Naive thymus-derived CD8-positive, alpha-beta T cell (primary cell): ENCODE measurements at regions not wholly inside any gene's neighbourhood (a gene's known extent, or its start where the extent isn't known, plus 50 kb on each side); places are given as distances from the start of the nearest gene placed in this dataset.
A peak's percentile ranks its signal among the peaks of the same experiment; 100 is the strongest.

ENCODE experiments used
- ATAC-seq, 2 donors: fragments of 150-1000 bp; cut with Tn5 transposase in 1 of 2; sonication (Bioruptor Pico), chemical (Tn5 transposase) in 1 of 2; 1 replicate in 1 of 2; 2 replicates in 1 of 2; pipeline ENCODE4 v1.10.0; 2021; ENCODE audit warnings: mild to moderate bottlenecking in 2 of 2, moderate library complexity in 2 of 2
- POLR2A ChIA-PET: fragments of 350-600 bp; sonication (Branson Sonifier 250); formaldehyde crosslinking; loops from one replicate; lab custom pipeline; 2021; ENCODE audit warnings: antibody characterized with exemption; lab: Charles Lee
- DNase-seq, 10 donors: peaks; one replicate each; pipeline versions ENCODE4 v3.0.0 to v3.0.0-alpha.2; 2020 to 2022
- H3K27ac Mint-ChIP-seq, 10 donors: one replicate each; pipeline ENCODE4 v1.8.0; 2020 to 2022; ENCODE audit warnings: mild to moderate bottlenecking in 10 of 10, mixed read lengths in 10 of 10, moderate library complexity in 4 of 10, inconsistent platforms in 1 of 10
- H3K27me3 Mint-ChIP-seq, 5 donors: one replicate each; pipeline ENCODE4 v1.8.0; 2021 to 2022; ENCODE audit warnings: mixed read lengths in 5 of 5
- H3K36me3 Mint-ChIP-seq, 3 donors: one replicate each; pipeline ENCODE4 v1.8.0; 2020 to 2022; ENCODE audit warnings: mixed read lengths in 3 of 3, mild to moderate bottlenecking in 2 of 3, inconsistent platforms in 1 of 3
- H3K4me1 Mint-ChIP-seq, 4 donors: one replicate each; pipeline ENCODE4 v1.8.0; 2021 to 2022; ENCODE audit warnings: mixed read lengths in 4 of 4
- H3K4me3 Mint-ChIP-seq, 10 donors: one replicate each; pipeline ENCODE4 v1.8.0; 2020 to 2022; ENCODE audit warnings: mild to moderate bottlenecking in 10 of 10, mixed read lengths in 10 of 10, moderate library complexity in 6 of 10, inconsistent platforms in 1 of 10
- H3K9me3 Mint-ChIP-seq, 9 donors: one replicate each; pipeline ENCODE4 v1.8.0; 2020 to 2022; ENCODE audit warnings: mixed read lengths in 9 of 9, mild to moderate bottlenecking in 3 of 9, inconsistent platforms in 1 of 9, moderate library complexity in 1 of 9

DNA sequence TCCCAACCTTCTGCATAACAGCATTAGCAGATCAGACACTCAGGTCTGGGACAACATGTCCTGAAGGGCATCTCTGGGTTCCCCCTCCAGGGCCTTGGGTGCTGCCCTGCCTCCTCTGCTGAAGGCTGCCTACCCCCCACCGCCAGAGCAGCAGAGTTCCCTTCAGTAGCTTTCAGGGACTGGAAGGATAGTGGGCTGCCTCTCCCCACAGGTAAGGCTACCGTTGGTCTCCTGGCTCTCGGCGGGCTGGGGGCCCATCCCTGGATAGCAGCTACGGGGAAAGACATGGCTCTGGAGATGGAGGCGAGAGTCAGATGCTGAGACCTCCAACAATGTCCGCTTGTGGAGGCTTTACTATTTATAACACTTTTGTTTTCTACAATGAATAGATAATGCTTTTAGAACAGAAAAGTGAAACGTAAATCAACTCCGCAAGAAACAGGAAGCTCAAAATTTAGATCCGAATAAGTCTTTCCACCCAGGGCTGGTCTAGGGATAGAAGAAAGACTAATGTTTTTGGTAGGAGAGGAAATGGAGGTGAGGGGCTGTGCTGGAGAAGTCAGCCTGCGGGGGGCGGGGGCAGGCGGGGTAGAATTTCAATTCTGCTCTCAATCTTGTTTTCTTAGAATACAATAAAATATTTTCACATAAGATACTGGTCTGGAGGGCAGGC is 58.4 kb downstream of the ARL4C start:
- POLR2A ChIA-PET = interaction anchor here (0.5 to 5.1 kb wide), 14 partner anchors 9 to 149 kb away, joined by 3 to 73 read pairs (median 4); partner anchors contain the start of gene ARL4C
- DNase-seq (peak in 1 of 10 donors; percentile 17), ATAC-seq (peak; percentile 66 to 68)
- H3K4me1 Mint-ChIP-seq = peaks cover 45 to 91% (median 84%) of the 10 kb centered on the region in 4 donors
- peaks cover 0 to 6% (median 0%) of the 10 kb centered on the region in 9 donors for H3K9me3 Mint-ChIP-seq
- H3K27ac Mint-ChIP-seq = peak overlapping the region; percentile 84 to 96 (median 91)
- peaks cover 0 to under 1% (median 0%) of the 10 kb centered on the region in 3 donors for H3K36me3 Mint-ChIP-seq
- peak overlapping the region; percentile 33 to 82 (median 76) for H3K4me3 Mint-ChIP-seq
- no peaks in the 10 kb centered on the region for H3K27me3 Mint-ChIP-seq

DNA sequence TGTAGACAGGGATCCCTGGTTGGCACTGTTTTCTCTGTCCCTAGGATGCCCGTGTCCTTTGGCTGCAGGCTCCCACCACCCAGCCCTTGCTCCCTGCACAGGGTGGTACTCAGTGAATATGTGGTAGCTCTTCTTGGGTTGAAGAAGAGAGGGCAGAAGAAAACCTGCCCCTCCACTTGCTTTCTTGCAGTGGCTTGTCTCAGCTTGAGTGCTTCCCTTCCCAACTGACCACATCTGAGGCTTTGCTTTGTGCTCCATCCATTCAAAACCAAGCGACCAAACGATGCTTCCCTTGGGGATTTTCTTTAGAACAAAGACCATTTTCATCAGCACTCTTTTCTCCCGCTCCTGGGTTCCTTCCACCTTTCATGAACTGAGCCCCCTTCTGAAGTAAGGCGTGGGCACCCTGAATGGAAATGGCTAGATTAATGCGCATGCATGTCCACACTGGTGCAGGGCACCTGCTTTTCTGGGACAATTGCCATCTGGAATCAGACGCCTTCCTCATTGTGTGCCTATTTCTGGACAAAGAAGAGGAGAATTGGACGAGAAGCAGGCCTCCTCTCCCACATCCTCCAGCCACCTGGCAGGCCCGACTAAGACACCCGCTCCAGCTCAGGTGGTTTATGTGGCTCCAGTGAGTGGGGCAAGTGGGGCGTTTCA is 59.1 kb downstream of the ARL4C start:
- POLR2A ChIA-PET = interaction anchor here (0.5 to 5.1 kb wide), 15 partner anchors 10 to 148 kb away, joined by 3 to 73 read pairs (median 4); partner anchors contain the start of gene ARL4C
- H3K4me1 Mint-ChIP-seq = peaks cover 44 to 91% (median 82%) of the 10 kb centered on the region in 4 donors
- DNase-seq (peak in 1 of 10 donors; percentile 12), ATAC-seq (peak in 1 of 2 donors; percentile 12)
- peaks cover 0 to 6% (median 0%) of the 10 kb centered on the region in 9 donors for H3K9me3 Mint-ChIP-seq
- H3K27ac Mint-ChIP-seq = peak overlapping the region; percentile 84 to 96 (median 91)
- no peaks in the 10 kb centered on the region for H3K27me3 Mint-ChIP-seq
- peak overlapping the region in 9 of 10 donors; percentile 13 to 82 (median 72) for H3K4me3 Mint-ChIP-seq
- no peaks in the 10 kb centered on the region for H3K36me3 Mint-ChIP-seq

DNA sequence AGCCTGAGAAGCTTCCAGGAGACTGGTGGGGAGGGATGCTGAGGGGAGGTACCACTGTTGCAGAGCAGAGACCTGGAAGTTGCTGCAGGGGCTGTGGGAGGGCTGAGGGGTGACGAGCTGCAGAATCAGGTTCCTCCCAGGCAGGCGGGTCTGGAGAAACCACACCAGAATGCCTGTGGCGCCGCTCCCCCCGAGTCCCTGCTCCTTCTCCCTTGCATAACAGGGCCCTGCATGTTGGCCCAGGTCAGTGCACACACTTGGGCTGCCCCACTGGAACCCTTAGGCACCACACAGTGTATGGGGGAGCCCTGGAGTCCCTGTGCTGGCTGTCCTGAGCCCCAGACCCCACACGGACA is 60.4 kb downstream of the ARL4C start:
- H3K4me3 Mint-ChIP-seq = peak overlapping the region in 5 of 10 donors; percentile 15 to 54 (median 39)
- H3K36me3 Mint-ChIP-seq = no peaks in the 10 kb centered on the region
- H3K4me1 Mint-ChIP-seq = peaks cover 38 to 82% (median 79%) of the 10 kb centered on the region in 4 donors
- POLR2A ChIA-PET = interaction anchor here (0.9 to 5.1 kb wide), 4 partner anchors 9 to 59 kb away, joined by 4 to 73 read pairs (median 20); no protein-coding TSS in a partner anchor
- no peak for DNase-seq
- H3K9me3 Mint-ChIP-seq = peaks cover 0 to 6% (median 0%) of the 10 kb centered on the region in 9 donors
- peak overlapping the region in 5 of 10 donors; percentile 38 to 96 (median 90) for H3K27ac Mint-ChIP-seq
- ATAC-seq = no peak
- H3K27me3 Mint-ChIP-seq = no peaks in the 10 kb centered on the region

DNA sequence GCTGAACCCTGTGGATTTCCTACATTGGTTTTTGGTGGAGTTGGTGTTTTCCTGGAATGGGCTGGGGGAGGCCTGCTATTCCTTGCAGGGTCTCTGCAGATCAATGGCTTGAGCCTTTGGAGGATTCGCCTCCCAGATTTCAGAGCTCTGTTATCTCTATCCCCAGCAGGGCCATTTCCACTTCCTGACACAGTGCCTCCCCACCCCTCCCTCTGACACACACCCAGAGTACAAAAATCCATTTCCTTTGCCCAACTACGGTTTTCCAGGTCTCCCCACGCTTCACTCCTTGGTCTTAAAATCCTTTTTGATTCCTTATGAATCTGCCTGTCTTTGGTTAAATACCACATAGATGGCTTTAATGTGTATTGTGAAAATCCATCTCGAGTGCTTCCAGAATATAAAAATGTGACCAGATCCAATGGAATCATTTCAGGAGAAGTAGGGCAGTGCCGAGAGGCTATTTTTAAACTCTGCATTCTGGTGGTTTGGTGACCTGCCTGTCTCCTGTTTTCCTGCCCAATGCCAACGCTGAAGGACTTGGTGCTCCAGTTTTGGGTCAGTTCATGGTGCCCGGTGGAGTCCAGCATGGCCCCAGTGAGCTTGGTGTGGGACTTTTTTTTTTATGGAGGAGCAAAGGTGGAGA is 60.9 kb downstream of the ARL4C start:
- Mint-ChIP-seq H3K36me3 (no peaks in the 10 kb centered on the region), H3K4me1 (peaks cover 40 to 82% (median 78%) of the 10 kb centered on the region in 4 donors), H3K4me3 (peak overlapping the region in 5 of 10 donors; percentile 15 to 54 (median 29)), H3K9me3 (peaks cover 0 to 2% (median 0%) of the 10 kb centered on the region in 9 donors), H3K27me3 (no peaks in the 10 kb centered on the region), H3K27ac (peak overlapping the region in 7 of 10 donors; percentile 34 to 95 (median 62))
- POLR2A ChIA-PET = interaction anchor here (0.7 to 5.1 kb wide), 6 partner anchors 8 to 298 kb away, joined by 3 to 73 read pairs (median 5); no protein-coding TSS in a partner anchor
- DNase-seq (no peak), ATAC-seq (no peak)

DNA sequence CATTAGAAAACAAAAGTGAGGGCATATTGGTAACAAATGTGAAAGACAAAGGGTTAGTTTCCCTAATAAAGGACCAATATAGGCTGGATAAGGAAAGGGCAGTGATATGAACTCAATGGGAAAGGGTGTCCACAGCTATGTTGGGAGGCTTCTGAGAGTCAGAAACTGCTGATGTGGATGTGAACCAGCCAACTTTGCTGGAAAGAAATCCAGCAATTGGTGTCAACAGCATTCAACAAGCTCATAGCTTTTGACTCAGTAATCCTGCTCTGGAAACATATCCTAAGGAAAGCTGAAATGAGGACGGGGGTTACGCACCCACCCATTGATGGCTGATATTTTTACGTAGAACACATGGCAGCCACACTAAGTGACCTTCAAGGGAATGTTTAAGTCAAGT is 63.7 kb downstream of the ARL4C start:
- Mint-ChIP-seq H3K4me1 (peaks cover 34 to 77% (median 75%) of the 10 kb centered on the region in 4 donors), H3K4me3 (peak overlapping the region in 1 of 10 donors; percentile 28), H3K36me3 (no peaks in the 10 kb centered on the region), H3K27ac (peak overlapping the region in 5 of 10 donors; percentile 7 to 67 (median 56)), H3K27me3 (no peaks in the 10 kb centered on the region), H3K9me3 (no peaks in the 10 kb centered on the region)
- ATAC-seq (no peak), DNase-seq (no peak)
- POLR2A ChIA-PET = interaction anchor here (1.1 to 18.2 kb wide), 3 partner anchors 17 to 64 kb away, joined by 3 to 593 read pairs (median 5); partner anchors contain the start of gene ARL4C

DNA sequence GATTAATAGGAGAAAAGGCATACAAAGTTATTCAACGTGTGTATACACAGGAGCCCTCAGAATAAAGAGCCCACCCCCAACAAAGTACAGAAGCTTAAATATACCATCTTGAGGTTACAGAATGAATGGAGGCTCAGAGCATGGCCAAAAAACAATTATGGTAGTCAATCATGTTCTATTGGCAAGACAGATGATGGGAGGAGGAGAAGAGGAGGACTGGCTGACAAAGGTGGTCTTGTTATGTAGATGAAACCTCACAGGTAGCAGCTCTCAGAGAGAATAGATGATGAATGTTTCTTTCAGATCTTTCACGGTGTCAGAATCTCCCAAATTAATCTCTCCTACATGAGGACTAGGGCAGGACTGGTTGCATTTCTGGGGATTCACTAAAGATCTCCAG is 66.0 kb downstream of the ARL4C start:
- Mint-ChIP-seq H3K4me1 (peaks cover 32 to 77% (median 75%) of the 10 kb centered on the region in 4 donors), H3K27ac (peak overlapping the region in 9 of 10 donors; percentile 4 to 100 (median 68)), H3K4me3 (no peak overlapping the region), H3K9me3 (no peaks in the 10 kb centered on the region), H3K36me3 (no peaks in the 10 kb centered on the region), H3K27me3 (no peaks in the 10 kb centered on the region)
- DNase-seq (no peak), ATAC-seq (no peak)
- POLR2A ChIA-PET = interaction anchor here (0.6 to 18.2 kb wide), 3 partner anchors 20 to 62 kb away, joined by 3 to 593 read pairs (median 3); no protein-coding TSS in a partner anchor

DNA sequence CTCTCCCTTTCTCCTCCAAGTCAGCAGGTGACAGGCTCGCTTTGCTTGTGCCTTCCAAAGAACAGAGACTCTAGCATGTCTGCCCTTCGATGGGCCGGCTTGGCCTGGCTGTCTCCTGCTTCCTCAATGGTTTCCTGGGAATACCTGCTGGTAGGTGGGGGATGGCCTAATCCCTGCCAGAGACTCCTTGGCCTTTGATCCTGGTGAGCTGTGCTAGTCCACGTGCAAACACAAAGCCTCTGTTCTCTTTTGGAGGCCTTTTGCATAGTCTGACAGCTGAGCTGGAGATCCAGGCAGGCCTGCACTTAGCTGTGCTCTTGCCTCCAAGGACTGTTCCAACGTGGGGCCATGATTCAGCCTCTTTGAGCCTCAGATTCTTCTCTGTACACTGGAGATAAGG is 67.6 kb downstream of the ARL4C start:
- H3K9me3 Mint-ChIP-seq = no peaks in the 10 kb centered on the region
- ATAC-seq = no peak
- no peak for DNase-seq
- H3K36me3 Mint-ChIP-seq = no peaks in the 10 kb centered on the region
- peaks cover 37 to 81% (median 80%) of the 10 kb centered on the region in 4 donors for H3K4me1 Mint-ChIP-seq
- POLR2A ChIA-PET = interaction anchor here (5.0 to 18.2 kb wide), 2 partner anchors 8 to 21 kb away, joined by 73 to 593 read pairs; no protein-coding TSS in a partner anchor
- peak overlapping the region; percentile 85 to 100 (median 100) for H3K27ac Mint-ChIP-seq
- no peaks in the 10 kb centered on the region for H3K27me3 Mint-ChIP-seq
- H3K4me3 Mint-ChIP-seq = peak overlapping the region in 6 of 10 donors; percentile 48 to 88 (median 64)

DNA sequence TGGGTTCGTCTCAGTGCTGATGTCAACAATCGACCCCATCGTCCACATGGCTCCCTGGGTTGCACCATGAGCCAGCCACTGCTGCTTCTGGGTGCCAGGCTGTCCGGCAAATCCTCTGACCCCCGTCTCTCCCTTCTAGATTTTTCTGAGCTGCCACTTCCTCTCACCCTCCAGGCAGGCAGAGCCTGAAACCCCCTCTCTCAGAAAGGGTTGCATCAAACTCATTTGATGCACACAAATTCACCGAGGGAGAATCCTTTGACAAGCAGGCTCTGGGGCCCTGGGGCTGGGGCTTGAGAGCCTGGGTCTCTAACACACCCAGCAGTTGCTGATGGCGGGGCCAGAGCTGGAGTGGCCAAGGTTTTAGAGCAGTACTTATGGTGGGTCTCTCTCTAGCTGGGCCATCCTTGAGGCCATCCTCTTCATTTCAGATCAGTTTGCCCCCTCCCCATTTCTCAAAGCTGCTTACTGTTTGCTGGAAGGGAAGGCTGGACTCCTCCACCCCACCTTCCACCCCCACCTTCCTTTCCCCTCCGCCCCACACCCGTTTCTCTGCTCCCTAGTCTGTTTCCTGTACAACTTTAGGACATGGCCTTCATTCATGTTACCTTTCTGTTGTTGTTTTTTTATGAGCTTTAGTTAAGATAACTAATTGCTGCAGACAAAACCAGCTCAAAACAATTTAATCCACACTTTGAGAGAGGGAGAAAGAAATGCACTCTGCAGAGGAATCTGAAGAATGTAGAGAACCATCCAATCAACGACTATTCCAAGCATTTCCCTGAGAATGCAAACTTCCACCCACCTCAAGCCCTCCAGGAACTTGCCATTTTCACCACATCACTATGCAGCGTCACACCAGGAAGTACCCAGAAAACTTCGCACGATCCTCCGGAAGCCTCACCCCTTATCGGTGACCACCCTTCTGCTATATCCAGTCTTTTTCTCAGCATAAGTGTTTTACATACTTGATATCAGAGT is 69.5 kb downstream of the ARL4C start:
- ATAC-seq = peak in 1 of 2 donors; percentile 5
- peak in 5 of 10 donors; percentile 38 to 56 (median 41) for DNase-seq
- Mint-ChIP-seq H3K27ac (peak overlapping the region; percentile 96 to 100 (median 100)), H3K4me1 (peaks cover 42 to 90% (median 85%) of the 10 kb centered on the region in 4 donors), H3K4me3 (peak overlapping the region; percentile 59 to 88 (median 80)), H3K9me3 (no peaks in the 10 kb centered on the region), H3K27me3 (no peaks in the 10 kb centered on the region), H3K36me3 (no peaks in the 10 kb centered on the region)
- POLR2A ChIA-PET = interaction anchor here (0.5 to 18.2 kb wide), 15 partner anchors 10 to 1034 kb away, joined by 3 to 593 read pairs (median 9); partner anchors contain the start of gene ARL4C

DNA sequence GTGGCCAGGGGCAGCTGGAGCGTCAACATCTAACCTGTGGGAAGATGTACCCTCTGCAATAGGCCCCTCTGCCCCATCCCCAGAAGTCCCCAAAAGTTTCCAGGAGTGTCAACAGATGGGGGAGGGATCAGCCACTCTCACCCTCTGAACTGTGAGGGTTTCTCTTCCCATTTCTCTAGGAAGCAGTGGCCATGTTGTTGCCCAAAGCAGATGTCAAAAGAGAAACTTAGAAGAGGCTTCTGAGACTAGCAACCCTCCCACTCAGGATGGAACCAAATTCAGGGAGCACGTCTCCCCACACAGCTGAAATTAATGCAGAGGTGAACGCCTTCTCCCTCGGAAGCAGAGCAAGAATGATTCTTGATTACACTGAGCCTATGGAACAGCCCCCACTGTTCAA is 70.3 kb downstream of the ARL4C start:
- POLR2A ChIA-PET = interaction anchor here (0.5 to 18.2 kb wide), 20 partner anchors 11 to 1159 kb away, joined by 3 to 593 read pairs (median 12); partner anchors contain the start of gene ARL4C
- Mint-ChIP-seq H3K4me3 (peak overlapping the region; percentile 59 to 88 (median 80)), H3K27ac (peak overlapping the region; percentile 96 to 100 (median 100)), H3K27me3 (no peaks in the 10 kb centered on the region), H3K36me3 (no peaks in the 10 kb centered on the region), H3K9me3 (no peaks in the 10 kb centered on the region), H3K4me1 (peaks cover 46 to 92% (median 90%) of the 10 kb centered on the region in 4 donors)
- ATAC-seq (peak in 1 of 2 donors; percentile 2), DNase-seq (no peak)

DNA sequence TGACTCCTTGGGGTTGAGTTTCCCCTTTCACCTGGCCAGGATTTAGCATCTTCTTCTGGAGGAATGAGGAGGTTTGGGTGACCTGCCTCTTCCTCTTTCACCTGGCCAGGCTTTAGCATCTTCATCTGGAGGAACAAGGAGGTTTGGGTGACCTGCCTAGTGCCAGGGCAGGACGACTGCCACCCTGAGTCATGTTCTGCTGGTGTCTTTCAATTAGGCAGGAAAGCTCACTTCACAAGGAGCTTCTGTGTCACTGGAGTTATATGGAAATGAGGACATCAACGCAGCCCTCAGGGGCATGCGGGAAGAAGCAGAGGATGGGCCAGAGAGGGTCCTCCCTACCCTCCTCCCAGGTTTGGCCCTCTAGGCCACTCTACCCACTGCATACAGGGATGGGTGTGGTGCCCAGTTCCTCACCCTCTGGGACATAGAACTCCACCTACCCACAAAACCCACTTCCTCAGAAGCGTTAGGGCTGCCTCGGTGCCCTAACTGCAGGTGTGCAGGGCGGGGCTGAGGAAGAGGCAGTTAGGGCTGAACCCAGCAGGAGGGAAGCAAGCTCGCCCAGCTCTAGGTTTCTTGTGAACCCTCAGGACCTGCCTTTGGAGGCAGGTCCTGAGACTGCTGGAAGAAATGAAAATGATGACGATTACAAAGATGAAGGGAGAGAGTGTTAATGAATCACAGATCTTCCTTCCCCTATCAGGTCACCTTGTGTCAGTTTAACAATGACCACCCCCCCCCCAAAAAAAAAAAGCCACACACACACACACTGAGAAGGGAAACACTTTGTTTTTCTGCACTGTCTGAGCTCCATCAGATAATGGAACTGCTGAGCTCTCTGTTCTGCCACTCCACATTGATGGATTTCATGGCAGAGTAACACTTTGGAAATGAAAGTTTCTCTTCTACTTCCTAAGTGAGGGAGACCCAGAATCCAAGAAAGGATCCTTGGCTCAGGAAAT is 71.0 kb downstream of the ARL4C start:
- DNase-seq = peak; percentile 47 to 91 (median 85)
- no peaks in the 10 kb centered on the region for H3K27me3 Mint-ChIP-seq
- peak overlapping the region; percentile 96 to 100 (median 100) for H3K27ac Mint-ChIP-seq
- no peaks in the 10 kb centered on the region for H3K9me3 Mint-ChIP-seq
- POLR2A ChIA-PET = interaction anchor here (0.5 to 18.2 kb wide), 21 partner anchors 12 to 1158 kb away, joined by 3 to 593 read pairs (median 9); partner anchors contain the start of gene ARL4C
- peaks cover 42 to 95% (median 90%) of the 10 kb centered on the region in 4 donors for H3K4me1 Mint-ChIP-seq
- peak; percentile 75 to 78 for ATAC-seq
- H3K4me3 Mint-ChIP-seq = peak overlapping the region; percentile 59 to 88 (median 80)
- no peaks in the 10 kb centered on the region for H3K36me3 Mint-ChIP-seq
